Stomach (tissue), 8 donors: ENCODE measurements at regions not wholly inside any gene's neighbourhood (a gene's known extent, or its start where the extent isn't known, plus 50 kb on each side); places are given as distances from the start of the nearest gene placed in this dataset.

Experiments used
- DNase-seq, 2 donors: peaks; one replicate each; pipeline versions ENCODE4 v3.0.0 to v3.0.0-alpha.2; 2013 to 2019
- H3K27ac ChIP-seq, 5 donors: fragments of 200-600 bp in 4 of 5; sonication (generic) in 4 of 5; one replicate each; pipeline ENCODE4 v1.5.1; 2013 to 2019; ENCODE audit warnings: mild to moderate bottlenecking in 1 of 5, moderate library complexity in 1 of 5
- H3K27me3 ChIP-seq, 3 donors: fragments of 200-600 bp; sonication (generic); one replicate each; pipeline ENCODE4 v1.5.1; 2017 to 2019; ENCODE audit warnings: mixed run types in 1 of 3
- H3K36me3 ChIP-seq, 4 donors: fragments of 200-600 bp; sonication (generic); 1 replicate in 3 of 4; 2 replicates in 1 of 4; pipeline ENCODE4 v1.5.1; 2016 to 2019
- H3K4me1 ChIP-seq, 4 donors: fragments of 200-600 bp; sonication (generic); one replicate each; pipeline ENCODE4 v1.5.1; 2016 to 2019
- H3K4me3 ChIP-seq, 4 donors: fragments of 200-600 bp; sonication (generic) in 3 of 4; one replicate each; pipeline ENCODE4 v1.5.1; 2016 to 2019; ENCODE audit warnings: mild to moderate bottlenecking in 1 of 4
- H3K9me3 ChIP-seq, 4 donors: fragments of 200-600 bp; sonication (generic); one replicate each; pipeline ENCODE4 v1.5.1; 2016 to 2019
- CTCF ChIP-seq, 7 experiments: fragments of 450-650 bp in 4 of 7; fragments of 200-600 bp in 3 of 7; sonication (generic) in 3 of 7; IDR thresholded peaks; one replicate each; pipeline ENCODE4 v1.5.1; 2016 to 2019; ENCODE audit warnings: antibody characterized with exemption in 7 of 7, control low read depth in 2 of 7, mild to moderate bottlenecking in 1 of 7
- EP300 ChIP-seq: sonication (generic); formaldehyde crosslinking; IDR thresholded peaks from one replicate; pipeline ENCODE4 v1.6.1; 2017; ENCODE audit warnings: antibody characterized with exemption
- POLR2A ChIP-seq, 4 donors: fragments of 450-650 bp; IDR thresholded peaks; one replicate each; pipeline ENCODE4 v1.6.1; 2016; ENCODE audit warnings: antibody characterized with exemption in 4 of 4, control low read depth in 2 of 4, mild to moderate bottlenecking in 1 of 4, moderate library complexity in 1 of 4
- POLR2AphosphoS5 ChIP-seq, 3 donors: sonication (generic); formaldehyde crosslinking; IDR thresholded peaks; one replicate each; pipeline ENCODE4 v1.6.1; 2016; ENCODE audit warnings: antibody characterized with exemption in 3 of 3
- WGBS, 5 donors: extraction: QIAGEN DNeasy Blood & Tissue Kit in 3 of 5; methylation state at CpG; one replicate each; pipeline versions ENCODE4 v1.1.5 to v1.1.7; 2013 to 2018; 5-methylcytosine and 5-hydroxymethylcytosine counted together
- intact Hi-C: fragments of 100-400 bp; cut with DNase I; formaldehyde crosslinking; loops from one replicate; pipeline ENCODE4 v1.15.1; 2023; ENCODE audit warnings: low total_unique reads
- donor health status: healthy with polysubstance abuse.
- donor health status: Bipolar disorder and iron deficiency.
- donor health status: healthy.

GRCh38 chr4:157600583-157600982 lies 380.1 kb downstream of the GRIA2 start:
- H3K4me1 ChIP-seq, result no peaks in the 10 kb centered on the region
- no peak overlapping the region for H3K27ac ChIP-seq
- no peak overlapping the region for H3K4me3 ChIP-seq
- DNase-seq, result no peak
- intact Hi-C loops, result no loop called here
- TF ChIP-seq CTCF (IDR thresholded peaks at IDR 0.05) (no peak), POLR2A (IDR thresholded peaks at IDR 0.05) (no peak), EP300 (no peak), POLR2AphosphoS5 (IDR thresholded peaks at IDR 0.05) (no peak)
- H3K27me3 ChIP-seq, result no peaks in the 10 kb centered on the region
- no peaks in the 10 kb centered on the region for H3K36me3 ChIP-seq
- no peaks in the 10 kb centered on the region for H3K9me3 ChIP-seq
- 38 to 55% (median 46%) methylated on average over 1 of the region's 1 CpG for WGBS, 5 donors

GRCh38 chr4:157591245-157591644 lies 370.7 kb downstream of the GRIA2 start:
- peak in 1 of 2 donors; percentile 30 for DNase-seq
- no peaks in the 10 kb centered on the region for H3K9me3 ChIP-seq
- H3K27me3 ChIP-seq, result no peaks in the 10 kb centered on the region
- intact Hi-C loops, result no loop called here
- H3K36me3 ChIP-seq, result no peaks in the 10 kb centered on the region
- TF ChIP-seq POLR2AphosphoS5 (IDR thresholded peaks at IDR 0.05), result no peak
- TF ChIP-seq CTCF (IDR thresholded peaks at IDR 0.05), result no peak
- TF ChIP-seq POLR2A (IDR thresholded peaks at IDR 0.05), result no peak
- TF ChIP-seq EP300, result no peak
- H3K4me1 ChIP-seq, result peaks cover 0 to 9% (median 5%) of the 10 kb centered on the region in 4 donors
- H3K27ac ChIP-seq, result no peak overlapping the region
- no peak overlapping the region for H3K4me3 ChIP-seq

GRCh38 chr4:157590679-157591078 lies 370.2 kb downstream of the GRIA2 start:
- Histone ChIP-seq H3K4me3 (no peak overlapping the region), H3K27ac (no peak overlapping the region), H3K9me3 (no peaks in the 10 kb centered on the region), H3K4me1 (peaks cover 0 to 9% (median 5%) of the 10 kb centered on the region in 4 donors), H3K27me3 (no peaks in the 10 kb centered on the region), H3K36me3 (no peaks in the 10 kb centered on the region)
- no peak for DNase-seq
- intact Hi-C loops, result no loop called here
- TF ChIP-seq CTCF (IDR thresholded peaks at IDR 0.05) (no peak), POLR2AphosphoS5 (IDR thresholded peaks at IDR 0.05) (no peak), EP300 (no peak), POLR2A (IDR thresholded peaks at IDR 0.05) (no peak)
- 41 to 55% (median 47%) methylated on average over 2 of the region's 2 CpGs for WGBS, 5 donors

GRCh38 chr4:157587681-157588423 lies 367.3 kb downstream of the GRIA2 start:
- no peak overlapping the region for H3K27ac ChIP-seq
- no peaks in the 10 kb centered on the region for H3K36me3 ChIP-seq
- DNase-seq, result no peak
- H3K9me3 ChIP-seq, result no peaks in the 10 kb centered on the region
- H3K4me3 ChIP-seq, result no peak overlapping the region
- WGBS, 5 donors, result 76 to 87% (median 81%) methylated on average over 5 of the region's 5 CpGs
- no peaks in the 10 kb centered on the region for H3K27me3 ChIP-seq
- TF ChIP-seq EP300, result no peak
- no peak for TF ChIP-seq CTCF (IDR thresholded peaks at IDR 0.05)
- TF ChIP-seq POLR2AphosphoS5 (IDR thresholded peaks at IDR 0.05), result no peak
- TF ChIP-seq POLR2A (IDR thresholded peaks at IDR 0.05), result no peak
- intact Hi-C loops, result no loop called here
- H3K4me1 ChIP-seq, result peaks cover 0 to 9% (median 5%) of the 10 kb centered on the region in 4 donors
